ENCODE measurements at regions not wholly inside any gene's neighbourhood (a gene's known extent, or its start where the extent isn't known, plus 50 kb on each side); places are given as distances from the start of the nearest gene placed in this dataset.

DNA sequence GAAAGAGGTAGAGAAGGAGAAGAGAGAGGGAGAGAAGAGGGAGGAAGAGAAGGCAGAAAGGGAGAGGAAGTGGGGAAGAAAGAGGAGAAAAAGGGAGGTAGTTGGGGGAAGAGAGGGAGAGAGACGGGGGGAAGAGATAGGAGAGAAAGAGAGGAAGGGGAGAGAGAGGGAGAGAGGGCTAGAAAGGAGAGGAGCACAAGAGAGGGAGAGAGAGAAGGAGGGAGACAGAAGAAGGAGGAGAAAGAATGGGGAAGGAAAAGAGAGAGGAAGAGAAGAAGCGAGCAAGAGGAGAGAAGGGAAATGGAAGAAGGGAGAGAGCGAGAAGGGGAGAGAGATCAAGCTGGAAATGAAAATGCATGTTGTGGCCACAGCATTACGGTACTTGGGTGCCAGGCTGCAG lies 1368.4 kb upstream of the TMEM132C start:
- H3K27ac ChIP-seq = no peak overlapping the region
- DNase-seq = no peak
- H3K4me3 ChIP-seq = no peak overlapping the region
- WGBS, 2 donors = 54 to 71% methylated on average over 4 of the region's 4 CpGs
- H3K27me3 ChIP-seq = no peaks in the 10 kb centered on the region
- no peaks in the 10 kb centered on the region for H3K36me3 ChIP-seq
- peaks cover 0 to 5% (median 0%) of the 10 kb centered on the region in 3 donors for H3K4me1 ChIP-seq
- no peaks in the 10 kb centered on the region for H3K9me3 ChIP-seq
- TF ChIP-seq POLR2A (IDR thresholded peaks at IDR 0.05) = no peak
- TF ChIP-seq, protein P1, sequence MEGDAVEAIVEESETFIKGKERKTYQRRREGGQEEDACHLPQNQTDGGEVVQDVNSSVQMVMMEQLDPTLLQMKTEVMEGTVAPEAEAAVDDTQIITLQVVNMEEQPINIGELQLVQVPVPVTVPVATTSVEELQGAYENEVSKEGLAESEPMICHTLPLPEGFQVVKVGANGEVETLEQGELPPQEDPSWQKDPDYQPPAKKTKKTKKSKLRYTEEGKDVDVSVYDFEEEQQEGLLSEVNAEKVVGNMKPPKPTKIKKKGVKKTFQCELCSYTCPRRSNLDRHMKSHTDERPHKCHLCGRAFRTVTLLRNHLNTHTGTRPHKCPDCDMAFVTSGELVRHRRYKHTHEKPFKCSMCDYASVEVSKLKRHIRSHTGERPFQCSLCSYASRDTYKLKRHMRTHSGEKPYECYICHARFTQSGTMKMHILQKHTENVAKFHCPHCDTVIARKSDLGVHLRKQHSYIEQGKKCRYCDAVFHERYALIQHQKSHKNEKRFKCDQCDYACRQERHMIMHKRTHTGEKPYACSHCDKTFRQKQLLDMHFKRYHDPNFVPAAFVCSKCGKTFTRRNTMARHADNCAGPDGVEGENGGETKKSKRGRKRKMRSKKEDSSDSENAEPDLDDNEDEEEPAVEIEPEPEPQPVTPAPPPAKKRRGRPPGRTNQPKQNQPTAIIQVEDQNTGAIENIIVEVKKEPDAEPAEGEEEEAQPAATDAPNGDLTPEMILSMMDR (IDR thresholded peaks at IDR 0.05) = no peak
- intact Hi-C loops (cut with DNase I) = no loop called here

DNA sequence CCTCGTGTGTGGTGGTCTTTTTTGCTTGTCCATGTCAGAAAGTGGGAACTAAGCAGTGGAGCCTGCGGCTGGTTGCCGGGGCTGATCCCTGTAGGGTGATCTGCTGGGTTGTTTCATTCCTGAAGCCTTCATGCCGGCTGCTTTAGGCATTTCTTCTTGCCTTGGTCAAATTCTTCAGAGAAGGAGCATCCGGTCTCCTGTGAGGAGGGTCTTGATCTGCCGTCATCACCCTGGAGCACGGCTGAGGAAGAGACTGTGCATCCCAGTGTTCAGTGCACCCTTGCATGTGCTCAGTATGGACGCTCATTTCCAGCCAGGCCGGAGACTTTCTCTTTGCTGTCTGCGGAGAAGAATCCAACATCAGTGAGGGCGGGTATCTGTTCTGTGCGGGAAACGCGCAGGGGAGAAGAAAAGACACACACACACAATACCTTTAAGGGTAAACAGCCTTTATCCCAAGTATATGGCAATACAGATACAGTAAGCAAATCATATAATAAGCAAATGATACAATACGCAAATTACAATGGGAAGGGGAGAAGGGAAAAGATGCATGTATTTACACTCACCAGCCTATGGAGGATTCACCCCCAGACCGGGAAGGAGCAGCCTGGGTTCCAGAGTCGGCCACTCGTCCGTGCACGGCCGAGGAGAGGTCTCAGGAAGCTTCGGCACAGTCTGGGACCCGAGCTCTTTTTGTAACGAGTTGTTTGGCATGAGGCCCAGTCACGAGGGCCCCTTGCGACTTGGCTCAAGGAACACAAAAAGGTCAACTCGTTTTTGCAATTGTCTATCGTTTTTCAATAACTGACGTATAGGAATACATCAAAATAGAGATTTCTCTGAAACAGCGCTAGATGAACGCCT lies 1366.8 kb upstream of the TMEM132C start:
- no peak for DNase-seq
- no peak overlapping the region for H3K27ac ChIP-seq
- peaks cover 0 to 5% (median 0%) of the 10 kb centered on the region in 3 donors for H3K4me1 ChIP-seq
- TF ChIP-seq, protein P1 (IDR thresholded peaks at IDR 0.05) = no peak
- TF ChIP-seq POLR2A (IDR thresholded peaks at IDR 0.05) = no peak
- H3K4me3 ChIP-seq = no peak overlapping the region
- WGBS, 2 donors = 63 to 66% methylated on average over 26 to 28 of the region's 31 CpGs
- H3K36me3 ChIP-seq = no peaks in the 10 kb centered on the region
- peaks cover 0 to 2% (median 0%) of the 10 kb centered on the region in 4 donors for H3K27me3 ChIP-seq
- no peaks in the 10 kb centered on the region for H3K9me3 ChIP-seq
- intact Hi-C loops (cut with DNase I) = no loop called here

DNA sequence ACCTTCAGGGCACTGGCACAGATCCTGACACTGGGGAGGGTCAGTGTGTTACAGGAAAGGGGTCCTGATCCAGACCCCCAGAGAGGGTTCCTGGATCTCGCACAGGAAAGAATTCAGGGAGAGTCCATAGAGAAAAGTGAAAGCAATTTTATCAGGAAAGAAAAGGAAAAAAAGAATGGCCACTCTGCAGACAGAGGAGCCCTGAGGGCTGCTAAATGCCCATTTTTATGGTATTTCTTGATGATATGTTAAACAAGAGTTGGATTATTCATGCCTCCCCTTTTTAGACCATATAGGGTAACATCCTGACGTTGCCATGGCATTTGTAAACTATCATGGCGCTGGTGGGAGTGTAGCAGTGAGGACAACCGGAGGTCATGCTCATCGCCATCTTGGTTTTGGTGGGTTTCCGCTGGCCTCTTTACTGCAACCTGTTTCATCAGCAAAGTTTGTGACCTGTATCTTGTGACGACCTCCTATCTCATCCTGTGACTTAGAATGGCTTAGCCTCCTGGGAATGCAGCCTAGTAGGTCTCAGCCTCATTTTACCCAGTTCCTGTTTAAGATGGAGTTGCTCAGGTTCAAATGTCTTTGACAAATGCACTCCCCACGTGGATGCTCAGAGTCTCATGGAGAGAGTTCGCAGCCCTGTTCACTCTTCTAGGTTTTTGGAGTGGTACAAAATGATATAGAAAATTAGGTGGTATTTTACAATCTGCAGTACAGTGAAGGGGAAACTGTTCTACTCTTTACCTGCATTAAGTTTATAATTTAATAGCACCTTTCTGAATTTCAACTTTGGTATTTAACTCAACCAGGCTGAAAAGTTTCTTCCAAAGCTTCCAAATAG lies 1363.7 kb upstream of the TMEM132C start:
- WGBS, 2 donors = 70 to 80% methylated on average over 8 of the region's 9 CpGs
- Histone ChIP-seq H3K27me3 (peaks cover 0 to 3% (median 0%) of the 10 kb centered on the region in 4 donors), H3K36me3 (no peaks in the 10 kb centered on the region), H3K27ac (no peak overlapping the region), H3K4me1 (no peaks in the 10 kb centered on the region), H3K4me3 (no peak overlapping the region), H3K9me3 (no peaks in the 10 kb centered on the region)
- no peak for DNase-seq
- intact Hi-C loops (cut with DNase I) = no loop called here
- TF ChIP-seq POLR2A (IDR thresholded peaks at IDR 0.05) = no peak
- TF ChIP-seq, protein P1 (IDR thresholded peaks at IDR 0.05) = no peak

DNA sequence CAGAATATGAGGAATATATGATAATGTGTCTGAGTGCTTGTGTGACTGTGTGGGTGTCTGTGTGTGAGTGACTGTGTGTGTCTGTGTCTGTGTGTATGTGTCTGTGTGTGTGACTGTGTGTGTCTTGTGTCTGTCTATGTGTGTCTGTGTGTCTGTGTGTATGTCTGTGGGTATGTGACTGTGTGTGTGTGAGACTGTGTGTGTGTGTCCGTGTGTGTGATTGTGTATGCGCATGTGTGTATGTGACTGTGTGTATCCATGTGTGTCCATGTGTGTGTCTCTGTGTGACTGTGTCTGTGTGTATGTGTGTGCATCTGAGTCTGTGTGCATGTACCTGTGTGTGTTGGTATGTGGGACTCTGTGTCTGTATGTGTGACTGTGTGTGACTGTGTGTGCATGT lies 1361.2 kb upstream of the TMEM132C start:
- WGBS, 2 donors = 94 to 100% methylated on average over 2 of the region's 2 CpGs
- DNase-seq = no peak
- Histone ChIP-seq H3K36me3 (no peaks in the 10 kb centered on the region), H3K4me3 (no peak overlapping the region), H3K9me3 (no peaks in the 10 kb centered on the region), H3K27me3 (peaks cover 0 to 3% (median 0%) of the 10 kb centered on the region in 4 donors), H3K4me1 (no peaks in the 10 kb centered on the region), H3K27ac (no peak overlapping the region)
- TF ChIP-seq POLR2A (IDR thresholded peaks at IDR 0.05) = no peak
- TF ChIP-seq, protein P1 (IDR thresholded peaks at IDR 0.05) = no peak
- intact Hi-C loops (cut with DNase I) = no loop called here
